T-helper 17 cell (primary cell): ENCODE measurements at regions not wholly inside any gene's neighbourhood (a gene's known extent, or its start where the extent isn't known, plus 50 kb on each side); places are given as distances from the start of the nearest gene placed in this dataset.
"Not testable (repeated sequence)": the region's sequence is repeated elsewhere in the genome, so short reads cannot be mapped to it uniquely, and the experiment has no call there.

ENCODE experiments used
- ATAC-seq: fragments of 150-1000 bp; cut with Tn5 transposase; 2 replicates; pipeline ENCODE4 v1.10.0; 2021; ENCODE audit warnings: mild to moderate bottlenecking, moderate library complexity
- DNase-seq, 3 donors: peaks; one replicate each; pipeline versions ENCODE4 v3.0.0 to v3.0.0-alpha.2; 2020 to 2021
- H3K9me3 ChIP-seq: one replicate; pipeline ENCODE4 v1.7.0; 2013; ENCODE audit warnings: low read length, mild to moderate bottlenecking; ENCODE audit not compliant: control insufficient read depth, poor library complexity, severe bottlenecking
- H3K27ac Mint-ChIP-seq: one replicate; pipeline ENCODE4 v1.8.0; 2022; ENCODE audit warnings: mild to moderate bottlenecking, moderate library complexity, mixed read lengths
- H3K27me3 Mint-ChIP-seq: one replicate; pipeline ENCODE4 v1.8.0; 2022; ENCODE audit warnings: mixed read lengths
- H3K36me3 Mint-ChIP-seq: one replicate; pipeline ENCODE4 v1.8.0; 2022; ENCODE audit warnings: low read depth, mixed read lengths
- H3K4me1 Mint-ChIP-seq: one replicate; pipeline ENCODE4 v1.8.0; 2022; ENCODE audit warnings: mild to moderate bottlenecking, mixed read lengths
- H3K4me3 Mint-ChIP-seq: one replicate; pipeline ENCODE4 v1.8.0; 2022; ENCODE audit warnings: mild to moderate bottlenecking, moderate library complexity, mixed read lengths

GRCh38 chr14:87046960-87047359, 946.0 kb downstream of the GALC start:
- H3K36me3 Mint-ChIP-seq: no peaks in the 10 kb centered on the region
- H3K4me3 Mint-ChIP-seq: no peak overlapping the region
- DNase-seq (no peak), ATAC-seq (no peak)
- H3K27me3 Mint-ChIP-seq: no peaks in the 10 kb centered on the region
- no peak overlapping the region for H3K27ac Mint-ChIP-seq
- H3K4me1 Mint-ChIP-seq: no peaks in the 10 kb centered on the region
- H3K9me3 ChIP-seq: no peaks in the 10 kb centered on the region

DNA sequence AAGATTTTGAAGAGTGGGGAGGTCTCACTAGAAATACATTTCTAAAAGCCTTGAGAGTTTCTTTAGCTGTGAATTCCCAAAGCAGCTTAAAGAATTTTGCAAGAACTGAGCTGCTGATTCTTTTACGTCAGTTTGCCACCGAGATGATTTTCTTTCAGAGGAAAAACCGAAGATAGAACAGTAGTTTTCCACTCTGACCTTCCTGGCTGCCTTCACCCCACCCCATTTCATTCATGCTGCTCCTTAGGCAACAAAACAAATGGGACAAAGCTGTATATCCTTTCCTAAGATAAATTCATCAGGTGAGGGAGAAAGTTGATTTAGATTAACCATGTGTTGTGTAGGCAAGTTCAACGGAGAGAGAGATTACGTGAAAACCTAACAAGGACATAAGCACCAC, 947.0 kb downstream of the GALC start:
- Mint-ChIP-seq H3K36me3 (no peaks in the 10 kb centered on the region), H3K27ac (no peak overlapping the region), H3K4me1 (no peaks in the 10 kb centered on the region), H3K4me3 (no peak overlapping the region), H3K27me3 (no peaks in the 10 kb centered on the region)
- no peak for DNase-seq
- no peaks in the 10 kb centered on the region for H3K9me3 ChIP-seq
- no peak for ATAC-seq

DNA sequence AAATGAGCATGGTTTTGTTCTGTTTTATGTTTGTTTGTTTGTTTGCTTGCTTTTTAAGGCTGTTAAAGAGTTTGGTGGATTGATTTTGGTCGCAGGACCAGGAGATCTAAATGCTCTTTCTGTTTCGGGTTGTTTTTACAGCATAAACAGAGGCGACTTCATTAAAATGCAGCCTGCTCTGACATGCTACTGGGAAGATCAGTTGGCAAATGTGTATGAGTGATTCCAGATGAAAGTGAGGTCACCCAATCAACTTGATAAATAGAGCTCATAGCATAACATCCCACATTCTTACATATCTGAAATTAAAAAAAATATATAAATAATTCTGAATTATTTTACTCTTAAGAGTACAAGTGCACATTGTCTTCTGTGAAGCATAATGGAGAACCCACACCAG, 947.7 kb downstream of the GALC start:
- DNase-seq: no peak
- no peak overlapping the region for H3K4me3 Mint-ChIP-seq
- H3K4me1 Mint-ChIP-seq: no peaks in the 10 kb centered on the region
- no peak for ATAC-seq
- no peaks in the 10 kb centered on the region for H3K27me3 Mint-ChIP-seq
- H3K9me3 ChIP-seq: no peaks in the 10 kb centered on the region
- H3K27ac Mint-ChIP-seq: no peak overlapping the region
- H3K36me3 Mint-ChIP-seq: no peaks in the 10 kb centered on the region

GRCh38 chr14:87044807-87045206, 948.2 kb downstream of the GALC start:
- Mint-ChIP-seq H3K4me1 (no peaks in the 10 kb centered on the region), H3K27me3 (no peaks in the 10 kb centered on the region), H3K36me3 (no peaks in the 10 kb centered on the region), H3K4me3 (no peak overlapping the region), H3K27ac (no peak overlapping the region)
- no peaks in the 10 kb centered on the region for H3K9me3 ChIP-seq
- ATAC-seq (no peak), DNase-seq (no peak)

DNA sequence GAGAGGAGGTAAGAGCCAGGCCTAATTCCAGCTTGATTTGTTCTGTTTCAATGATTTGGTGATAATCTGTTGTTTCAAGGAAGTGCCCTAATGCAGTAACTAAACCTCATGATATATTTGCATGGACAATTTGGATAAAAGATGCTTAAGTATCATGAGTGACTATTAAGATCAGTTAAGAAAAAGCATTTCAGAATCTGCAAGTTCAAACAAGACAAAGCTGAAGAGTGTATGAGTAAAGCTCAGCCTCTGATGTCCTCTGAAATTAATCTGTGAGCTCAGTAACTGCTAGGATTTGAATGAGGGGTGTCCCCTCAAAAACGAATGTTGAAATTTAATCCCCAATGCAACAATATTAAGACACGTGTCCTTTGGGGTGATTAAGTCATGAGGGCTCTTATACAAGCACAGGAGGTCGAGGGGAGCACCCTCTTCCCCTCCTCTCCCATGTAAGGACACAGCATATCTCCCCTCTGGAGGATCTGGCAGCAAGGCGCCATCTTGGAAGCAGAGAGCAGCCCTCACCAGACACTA, 949.2 kb downstream of the GALC start:
- ATAC-seq: no peak
- Mint-ChIP-seq H3K27me3 (no peaks in the 10 kb centered on the region), H3K4me1 (no peaks in the 10 kb centered on the region), H3K27ac (no peak overlapping the region), H3K4me3 (no peak overlapping the region), H3K36me3 (no peaks in the 10 kb centered on the region)
- H3K9me3 ChIP-seq: no peaks in the 10 kb centered on the region
- no peak for DNase-seq

GRCh38 chr14:87042354-87042753, 950.6 kb downstream of the GALC start:
- Mint-ChIP-seq H3K4me1 (no peaks in the 10 kb centered on the region), H3K36me3 (no peaks in the 10 kb centered on the region), H3K4me3 (no peak overlapping the region), H3K27me3 (no peaks in the 10 kb centered on the region), H3K27ac (no peak overlapping the region)
- H3K9me3 ChIP-seq: no peaks in the 10 kb centered on the region
- no peak for ATAC-seq
- no peak for DNase-seq

GRCh38 chr14:87041290-87042020, 951.5 kb downstream of the GALC start:
- ATAC-seq: no peak
- no peaks in the 10 kb centered on the region for H3K27me3 Mint-ChIP-seq
- no peaks in the 10 kb centered on the region for H3K4me1 Mint-ChIP-seq
- no peak overlapping the region for H3K27ac Mint-ChIP-seq
- no peak for DNase-seq
- H3K9me3 ChIP-seq: no peaks in the 10 kb centered on the region
- H3K36me3 Mint-ChIP-seq: no peaks in the 10 kb centered on the region
- no peak overlapping the region for H3K4me3 Mint-ChIP-seq

DNA sequence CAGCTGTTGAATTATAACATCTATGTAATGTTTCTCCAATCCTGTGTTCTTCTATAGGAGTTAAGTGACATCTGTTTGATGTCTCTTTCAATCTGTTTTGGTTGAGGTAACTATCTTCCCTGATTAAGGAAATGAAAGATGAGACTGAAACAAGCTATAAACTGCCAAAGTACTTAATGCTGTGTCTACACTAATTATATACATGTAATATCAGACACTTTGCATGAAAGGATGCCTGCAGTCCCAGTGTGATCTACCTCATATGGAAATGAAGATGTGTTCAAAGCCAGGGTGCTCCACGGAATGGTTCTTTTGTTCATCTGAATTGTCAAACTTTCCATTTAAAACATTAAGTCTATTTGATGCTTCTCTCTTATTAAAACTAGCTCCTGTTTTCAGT, 958.3 kb downstream of the GALC start:
- H3K27ac Mint-ChIP-seq: no peak overlapping the region
- ATAC-seq (no peak), DNase-seq (no peak)
- H3K4me3 Mint-ChIP-seq: no peak overlapping the region
- no peaks in the 10 kb centered on the region for H3K9me3 ChIP-seq
- H3K27me3 Mint-ChIP-seq: no peaks in the 10 kb centered on the region
- H3K4me1 Mint-ChIP-seq: no peaks in the 10 kb centered on the region
- H3K36me3 Mint-ChIP-seq: no peaks in the 10 kb centered on the region

GRCh38 chr14:87030197-87030596, 962.8 kb downstream of the GALC start:
- no peak overlapping the region for H3K4me3 Mint-ChIP-seq
- no peaks in the 10 kb centered on the region for H3K9me3 ChIP-seq
- H3K36me3 Mint-ChIP-seq: no peaks in the 10 kb centered on the region
- no peaks in the 10 kb centered on the region for H3K27me3 Mint-ChIP-seq
- H3K4me1 Mint-ChIP-seq: no peaks in the 10 kb centered on the region
- DNase-seq (no peak), ATAC-seq (no peak)
- H3K27ac Mint-ChIP-seq: no peak overlapping the region

DNA sequence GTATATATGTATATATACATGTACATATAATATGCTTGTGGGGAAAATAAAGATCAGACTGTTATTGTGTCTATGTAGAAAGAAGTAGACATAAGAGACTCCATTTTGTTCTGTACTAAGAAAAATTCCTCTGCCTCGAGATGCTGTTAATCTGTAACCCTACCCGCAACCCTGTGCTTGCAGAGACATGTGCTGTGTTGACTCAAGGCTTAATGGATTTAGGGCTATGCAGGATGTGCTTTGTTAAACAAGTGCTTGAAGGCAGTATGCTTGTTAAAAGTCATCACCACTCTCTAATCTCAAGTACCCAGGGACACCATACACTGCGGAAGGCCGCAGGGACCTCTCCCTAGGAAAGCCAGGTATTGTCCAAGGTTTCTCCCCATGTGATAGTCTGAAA, 972.9 kb downstream of the GALC start:
- DNase-seq, H3K27me3 Mint-ChIP-seq, H3K27ac Mint-ChIP-seq, H3K4me3 Mint-ChIP-seq, H3K36me3 Mint-ChIP-seq, H3K4me1 Mint-ChIP-seq, ATAC-seq, H3K9me3 ChIP-seq: not testable (repeated sequence)

DNA sequence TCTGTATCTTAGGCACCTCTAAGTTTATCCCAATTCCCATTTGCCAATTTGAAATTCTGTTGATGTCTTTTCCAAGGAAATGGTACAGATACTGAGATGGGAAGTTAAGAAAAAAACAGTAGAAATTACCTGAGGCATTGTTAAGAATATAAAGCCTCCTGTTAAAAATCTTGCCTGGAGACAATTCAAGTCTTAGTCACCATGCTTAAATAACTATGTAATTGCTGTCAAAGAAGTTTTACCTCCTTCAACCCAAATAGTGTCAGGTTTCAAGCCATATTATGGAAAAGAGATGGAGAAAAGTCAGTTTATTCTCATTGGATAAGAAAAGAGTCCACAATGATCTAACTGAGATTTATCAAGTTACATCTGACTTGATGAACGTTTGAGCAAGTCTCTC, 974.7 kb downstream of the GALC start:
- no peak overlapping the region for H3K4me3 Mint-ChIP-seq
- H3K4me1 Mint-ChIP-seq: no peaks in the 10 kb centered on the region
- no peak overlapping the region for H3K27ac Mint-ChIP-seq
- DNase-seq: no peak
- no peaks in the 10 kb centered on the region for H3K36me3 Mint-ChIP-seq
- H3K9me3 ChIP-seq: no peaks in the 10 kb centered on the region
- H3K27me3 Mint-ChIP-seq: no peaks in the 10 kb centered on the region
- ATAC-seq: no peak

DNA sequence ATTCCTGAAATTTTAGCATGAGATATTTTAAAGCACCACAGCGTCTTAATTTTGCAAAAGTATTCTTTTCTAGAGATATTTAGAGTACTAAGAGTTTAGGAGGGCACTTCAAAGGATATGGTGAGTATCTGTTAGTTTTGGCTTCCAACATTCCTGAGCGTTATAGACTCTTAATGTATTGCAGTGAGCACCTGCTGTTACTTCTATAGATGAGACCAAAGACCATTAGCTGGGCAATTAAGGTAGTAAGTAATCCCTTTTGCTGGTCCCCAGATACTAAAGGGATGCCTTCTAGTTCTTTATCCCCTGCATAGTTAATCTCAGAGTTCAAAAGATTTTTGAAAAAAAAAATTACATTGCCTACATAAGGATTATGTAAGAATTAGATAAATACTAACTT, 975.6 kb downstream of the GALC start:
- H3K36me3 Mint-ChIP-seq: no peaks in the 10 kb centered on the region
- ATAC-seq (no peak), DNase-seq (no peak)
- H3K27me3 Mint-ChIP-seq: no peaks in the 10 kb centered on the region
- no peak overlapping the region for H3K27ac Mint-ChIP-seq
- H3K4me3 Mint-ChIP-seq: no peak overlapping the region
- no peaks in the 10 kb centered on the region for H3K4me1 Mint-ChIP-seq
- no peaks in the 10 kb centered on the region for H3K9me3 ChIP-seq

DNA sequence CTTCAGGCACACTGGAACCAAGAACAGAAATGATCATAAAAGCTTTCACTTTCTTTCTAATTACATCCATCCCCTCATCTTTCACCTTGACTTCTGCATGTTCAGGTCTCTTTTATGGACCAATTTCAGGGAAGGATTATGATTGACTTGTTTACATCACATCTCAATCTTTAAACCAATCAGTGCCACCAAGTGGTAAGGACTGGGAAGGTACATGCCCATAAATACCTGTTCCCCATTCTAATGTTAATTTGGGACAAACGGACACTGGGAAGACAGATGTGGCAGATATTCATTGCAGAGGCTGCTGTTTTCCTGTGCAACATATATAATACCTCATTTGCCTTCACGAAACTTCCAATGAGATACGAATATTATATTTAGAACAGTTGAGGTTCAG, 978.1 kb downstream of the GALC start:
- no peaks in the 10 kb centered on the region for H3K9me3 ChIP-seq
- no peak overlapping the region for H3K27ac Mint-ChIP-seq
- DNase-seq (no peak), ATAC-seq (no peak)
- H3K27me3 Mint-ChIP-seq: no peaks in the 10 kb centered on the region
- no peaks in the 10 kb centered on the region for H3K4me1 Mint-ChIP-seq
- no peak overlapping the region for H3K4me3 Mint-ChIP-seq
- H3K36me3 Mint-ChIP-seq: no peaks in the 10 kb centered on the region

- DNase-seq (no peak), ATAC-seq (no peak)
- H3K9me3 ChIP-seq: no peaks in the 10 kb centered on the region
- Mint-ChIP-seq H3K4me3 (no peak overlapping the region), H3K27ac (no peak overlapping the region), H3K27me3 (no peaks in the 10 kb centered on the region), H3K4me1 (no peaks in the 10 kb centered on the region), H3K36me3 (no peaks in the 10 kb centered on the region)
Measured at GRCh38 chr14:87013583-87013982, 979.4 kb downstream of the GALC start.
